Smooth muscle cell of the brain vasculature (primary cell): ENCODE measurements at regions not wholly inside any gene's neighbourhood (a gene's known extent, or its start where the extent isn't known, plus 50 kb on each side); places are given as distances from the start of the nearest gene placed in this dataset.

Experiments used
- DNase-seq: peaks from one replicate; pipeline ENCODE4 v3.0.0-alpha.2; 2012; ENCODE audit warnings: low read depth, low spot score

DNA sequence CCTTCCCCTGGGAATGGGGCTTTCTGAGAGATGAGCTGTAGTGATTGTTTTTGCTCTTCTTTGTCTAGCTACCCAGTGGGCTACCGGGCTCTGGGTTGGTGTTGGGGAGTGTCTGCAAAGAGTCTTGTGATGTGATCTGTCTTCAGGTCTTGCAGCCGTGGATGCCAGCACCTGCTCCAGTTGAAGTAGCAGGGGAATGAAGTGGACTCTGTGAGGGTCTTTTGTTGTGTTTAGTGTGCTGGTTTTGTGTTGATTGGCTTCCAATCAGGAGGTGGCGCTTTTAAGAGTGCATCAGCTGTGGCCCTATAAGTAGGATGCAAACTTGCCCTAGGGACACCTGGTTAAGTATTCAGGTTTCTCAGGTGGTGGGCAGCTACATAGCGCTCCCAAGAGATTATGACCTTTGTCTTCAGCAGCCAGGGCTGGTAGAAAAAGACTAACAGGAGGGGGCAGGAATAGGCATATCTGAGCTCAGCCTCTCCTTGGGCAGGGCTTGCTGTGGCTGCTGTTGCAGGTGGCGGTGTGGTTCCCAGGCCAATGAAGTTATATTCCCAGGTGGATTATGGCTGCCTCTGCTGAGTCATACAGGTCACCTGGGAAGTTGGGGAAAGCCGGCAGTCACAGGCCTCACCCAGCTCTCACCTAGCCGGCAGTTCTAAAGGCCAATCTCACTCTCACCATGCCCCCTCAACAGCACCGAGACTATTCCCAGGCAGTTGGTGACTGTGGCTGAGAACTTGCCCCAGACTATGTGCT is 315.7 kb upstream of the C11orf87 start:
- DNase-seq: no peak

DNA sequence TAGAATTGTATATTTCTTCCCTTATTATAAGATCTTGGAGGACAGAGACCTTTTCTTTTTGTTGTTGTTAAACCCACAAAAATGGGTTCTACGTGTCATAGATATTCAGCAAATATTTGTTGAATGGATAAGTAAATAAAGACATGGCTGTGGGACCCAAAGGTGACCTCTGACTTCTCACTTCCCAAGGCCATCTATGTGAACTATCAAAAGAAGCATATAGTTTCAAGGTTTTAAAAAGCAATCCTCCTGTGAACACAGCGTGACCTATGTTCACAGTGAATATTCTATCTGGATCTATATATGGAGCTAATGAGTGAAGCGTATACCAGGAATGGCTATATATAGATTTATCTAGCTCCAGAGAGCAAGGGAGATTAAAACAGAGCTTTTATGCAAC is 312.8 kb upstream of the C11orf87 start:
- DNase-seq: no peak

DNA sequence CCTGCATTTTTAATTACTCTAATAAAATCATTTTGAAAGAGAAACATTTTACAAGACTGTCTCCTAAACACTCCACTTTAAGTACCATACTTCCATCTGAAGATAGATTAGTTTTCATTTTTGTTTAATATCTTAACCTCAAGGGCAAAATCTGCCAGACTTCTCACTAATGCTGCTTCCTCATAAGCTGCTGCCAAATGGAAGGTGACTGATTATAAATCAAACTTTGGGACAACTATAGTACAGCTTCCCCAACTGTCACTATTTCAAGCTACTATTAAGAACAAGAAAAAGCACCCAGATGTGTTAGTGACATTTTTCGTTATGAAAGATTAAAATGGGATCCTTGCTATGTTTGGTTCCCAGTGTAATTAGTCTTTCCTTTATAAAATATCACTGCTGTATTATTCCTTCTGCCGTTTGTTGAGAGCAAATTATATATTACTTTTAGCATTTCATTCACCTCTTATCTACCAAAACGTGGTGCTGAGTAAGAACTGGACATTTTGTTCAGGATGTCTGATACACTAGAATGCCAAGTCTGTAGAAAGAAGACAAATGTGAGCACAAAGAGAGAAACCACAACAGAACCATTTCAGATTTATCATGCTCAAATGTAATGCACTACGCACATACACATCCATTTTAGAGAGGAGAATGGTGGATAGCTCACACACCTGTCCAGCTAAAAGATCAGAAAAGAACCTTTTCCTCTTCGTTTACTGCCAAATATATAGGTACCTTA is 312.2 kb upstream of the C11orf87 start:
- no peak for DNase-seq

DNA sequence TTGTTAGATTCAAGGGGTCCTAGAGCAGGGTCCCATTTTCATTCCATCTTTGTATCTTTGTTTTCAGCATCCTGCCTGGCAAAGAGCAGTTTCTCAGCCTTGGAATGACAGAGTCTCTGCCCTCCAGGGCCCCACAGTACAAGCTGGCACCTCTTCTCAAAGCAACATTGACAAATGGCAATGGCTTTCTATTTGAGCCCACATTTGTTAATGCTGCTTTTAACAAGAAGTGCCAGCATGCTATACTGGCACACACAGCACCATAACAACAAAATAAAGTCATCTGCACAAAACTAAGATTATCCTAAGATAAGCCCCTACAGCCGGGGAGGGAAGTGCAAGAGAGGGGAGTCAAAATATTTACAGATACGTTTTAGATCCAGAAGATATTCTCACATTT is 309.7 kb upstream of the C11orf87 start:
- DNase-seq: no peak

DNA sequence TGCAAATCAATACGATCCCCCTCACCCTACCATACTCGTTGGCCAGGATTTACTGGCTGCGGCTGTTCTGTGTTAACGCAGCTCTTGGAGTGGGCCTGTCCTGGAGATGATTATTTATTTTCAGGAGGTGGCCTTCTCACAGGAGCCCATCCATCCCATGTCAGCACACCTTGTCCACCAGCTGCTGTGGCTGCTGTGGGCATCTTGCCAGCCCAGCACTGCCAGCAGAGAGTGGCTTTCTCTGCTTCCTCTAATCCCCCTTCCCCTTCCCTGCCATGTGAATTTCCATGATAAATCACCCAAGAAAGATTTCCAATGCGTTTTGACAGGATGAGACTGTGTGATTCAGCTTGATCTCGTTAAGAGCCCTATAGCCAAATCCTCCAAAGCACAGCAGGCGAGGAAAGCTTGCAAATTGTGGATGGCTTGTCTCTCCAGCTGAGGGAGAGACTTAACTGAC is 309.1 kb upstream of the C11orf87 start:
- DNase-seq: no peak

DNA sequence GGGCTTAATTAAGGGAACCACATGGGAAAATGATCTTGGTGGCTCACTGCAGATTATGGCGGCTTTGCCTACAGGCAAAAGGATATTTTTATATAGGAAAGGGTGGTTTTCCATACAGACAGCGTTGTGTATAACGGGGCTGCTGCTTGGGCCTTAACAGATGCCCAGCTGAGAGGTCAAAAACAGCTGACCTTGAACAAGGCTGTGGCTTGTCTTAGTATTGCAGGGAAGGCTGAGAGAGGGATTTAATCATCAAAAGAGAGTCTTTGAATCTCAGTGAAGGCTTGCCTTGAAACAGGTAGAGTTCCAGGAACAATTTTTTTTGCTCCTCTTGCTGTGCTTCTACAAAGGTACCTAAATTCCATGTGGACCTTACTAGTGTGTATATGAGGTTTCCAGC is 301.6 kb upstream of the C11orf87 start:
- no peak for DNase-seq

DNA sequence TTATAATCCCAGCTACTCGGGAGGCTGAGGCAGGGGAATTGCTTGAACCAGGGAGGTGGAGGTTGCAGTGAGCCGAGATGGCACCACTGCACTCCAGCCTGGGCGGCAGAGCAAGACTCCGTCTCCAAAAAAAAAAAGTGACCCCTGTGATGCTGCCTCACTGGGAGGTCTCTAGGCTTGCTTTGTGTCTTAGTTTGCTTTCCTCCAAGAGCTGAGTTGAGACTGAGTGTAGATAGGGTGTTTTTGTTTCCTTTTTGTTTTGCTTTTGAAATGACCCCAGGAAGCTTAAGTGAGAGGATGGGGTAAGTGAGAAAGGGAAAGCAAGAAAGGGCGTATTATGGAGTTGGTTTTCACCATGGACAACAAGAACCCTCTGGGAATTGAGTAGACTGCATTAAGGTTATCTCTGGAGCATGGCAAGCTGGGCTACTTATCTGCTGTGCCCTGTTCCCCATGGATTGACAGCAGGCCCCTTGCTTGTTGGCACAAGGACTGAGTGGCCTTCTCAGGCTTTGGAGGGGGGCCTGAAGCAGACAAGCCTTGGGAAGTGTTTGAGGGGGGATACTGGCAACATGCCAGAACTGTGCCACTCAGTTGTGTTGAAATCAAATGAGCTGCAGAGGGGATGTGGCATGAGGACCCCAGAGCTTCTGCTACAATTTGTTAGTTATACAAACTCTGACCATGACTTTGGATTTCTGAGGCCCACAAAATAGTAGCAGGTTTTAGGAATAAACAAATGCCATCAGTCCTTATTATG is 300.6 kb upstream of the C11orf87 start:
- DNase-seq: no peak

DNA sequence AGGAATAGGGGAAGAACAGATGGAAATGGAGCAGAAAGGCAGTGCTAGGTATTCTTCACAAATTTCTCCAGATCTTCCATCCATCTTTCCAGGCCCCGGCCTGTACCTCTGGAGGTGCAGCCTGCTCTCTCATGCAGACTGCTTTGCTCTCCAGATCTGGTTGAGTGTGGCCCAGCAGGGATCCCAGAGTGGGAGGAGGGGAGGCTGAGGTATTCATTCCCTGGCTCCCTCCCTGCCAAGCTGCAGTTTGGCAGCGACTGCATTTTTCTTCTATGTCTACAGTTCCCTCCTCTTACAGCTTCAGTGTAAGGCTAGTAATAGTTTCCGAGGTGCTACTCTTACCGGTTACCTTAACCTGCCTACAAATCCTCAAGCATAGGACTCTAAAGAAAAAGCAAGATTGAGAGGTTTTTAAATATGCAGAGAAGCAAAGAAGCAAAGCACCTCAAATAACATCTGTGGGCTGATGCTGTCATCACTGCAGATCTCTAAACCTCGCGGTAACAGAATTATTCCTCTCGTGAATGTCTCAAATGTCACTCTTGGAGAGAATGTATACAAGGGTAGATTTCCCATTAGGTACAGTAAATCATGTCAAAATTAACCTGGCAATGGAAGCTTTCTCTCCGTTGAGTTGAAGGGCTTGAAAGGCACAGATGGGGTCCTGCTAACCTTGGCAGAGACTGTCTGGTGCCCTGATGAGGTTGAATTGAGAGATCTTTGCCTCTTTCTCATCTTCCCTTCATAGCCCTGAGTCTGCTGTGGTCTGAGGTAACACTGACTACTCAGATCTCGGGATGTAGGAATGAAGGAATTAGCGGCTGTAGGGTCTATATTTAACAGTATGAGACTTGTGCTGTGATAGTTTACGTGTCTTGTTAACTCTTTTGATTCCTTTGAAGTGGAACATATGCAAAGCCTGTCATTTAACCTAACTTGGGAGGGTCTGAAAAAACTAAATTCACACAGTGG is 297.9 kb upstream of the C11orf87 start:
- no peak for DNase-seq

DNA sequence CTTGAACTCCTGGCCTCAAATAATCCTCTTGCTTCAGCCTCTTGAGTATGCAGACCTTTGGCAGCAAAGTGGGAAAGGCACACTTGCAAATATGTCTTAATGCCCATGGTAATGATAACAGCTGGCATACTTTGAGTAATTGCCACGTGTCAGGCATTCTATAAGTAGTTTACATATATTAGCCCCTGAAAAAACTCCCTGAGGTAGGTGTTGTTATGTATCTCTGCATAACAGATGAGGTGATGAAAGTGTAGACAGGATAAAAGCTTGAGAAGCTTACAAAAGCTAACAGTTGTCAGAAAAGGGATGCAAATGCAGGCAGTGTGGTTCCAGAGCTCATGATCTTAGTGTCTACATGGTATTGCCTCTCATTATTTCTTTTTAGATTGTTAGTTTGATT is 291.1 kb upstream of the C11orf87 start:
- DNase-seq: no peak

DNA sequence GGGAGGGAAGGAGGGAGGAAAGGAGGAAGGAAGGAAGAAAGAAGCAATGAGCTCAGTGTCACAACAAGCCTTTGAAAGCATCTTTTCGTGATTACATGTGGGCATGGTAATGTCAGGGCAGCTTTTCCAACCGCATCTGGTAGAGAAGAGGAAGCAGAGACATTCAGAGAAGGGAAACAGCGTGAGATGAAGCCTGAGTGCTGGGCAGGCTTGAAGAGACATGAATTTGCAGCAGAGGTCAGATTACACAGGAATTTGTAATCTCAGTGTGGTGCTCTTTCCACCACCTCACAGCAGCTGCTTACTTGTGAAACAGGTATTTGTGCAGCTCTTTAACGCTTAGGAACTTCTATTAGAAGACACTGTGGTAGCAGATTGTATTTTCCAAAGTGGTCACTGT is 289.5 kb upstream of the C11orf87 start:
- DNase-seq: no peak

DNA sequence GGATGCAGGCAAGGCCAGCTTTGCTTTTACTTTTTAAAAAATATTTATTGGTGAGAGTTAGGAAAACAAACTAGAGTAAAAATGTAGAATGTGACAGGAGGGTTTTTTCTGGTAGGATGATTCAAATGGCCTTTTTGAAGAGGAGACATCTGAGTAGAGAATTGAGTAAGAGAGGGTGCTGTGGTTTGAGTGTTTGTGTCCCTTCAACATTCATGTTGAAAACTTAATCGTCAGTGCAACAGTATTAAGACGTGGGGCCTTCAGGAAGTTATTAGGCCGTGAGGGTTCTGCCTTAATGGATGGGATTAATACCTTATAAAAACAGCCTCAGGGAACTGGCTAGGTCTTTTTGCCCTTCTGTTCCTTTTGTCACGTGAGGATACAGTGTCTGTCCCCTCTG is 288.8 kb upstream of the C11orf87 start:
- no peak for DNase-seq

DNA sequence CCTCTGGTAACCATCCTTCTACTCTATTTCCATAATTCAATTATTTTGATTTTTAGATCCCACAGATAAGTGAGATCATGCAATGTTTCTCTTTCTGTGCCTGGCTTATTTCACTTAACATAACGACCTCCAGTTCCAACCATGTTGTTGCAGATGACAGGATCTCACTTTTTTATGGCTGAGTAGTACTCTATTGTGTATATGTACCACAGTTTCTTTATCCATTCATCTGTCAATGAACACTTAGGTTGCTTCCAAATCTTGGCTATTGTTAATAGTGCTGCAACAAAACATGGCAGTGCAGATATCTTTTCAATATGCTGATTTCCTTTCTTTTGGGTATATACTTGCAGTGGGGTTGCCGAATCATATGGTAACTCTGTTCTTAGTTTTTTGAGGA is 286.4 kb upstream of the C11orf87 start:
- DNase-seq: no peak

DNA sequence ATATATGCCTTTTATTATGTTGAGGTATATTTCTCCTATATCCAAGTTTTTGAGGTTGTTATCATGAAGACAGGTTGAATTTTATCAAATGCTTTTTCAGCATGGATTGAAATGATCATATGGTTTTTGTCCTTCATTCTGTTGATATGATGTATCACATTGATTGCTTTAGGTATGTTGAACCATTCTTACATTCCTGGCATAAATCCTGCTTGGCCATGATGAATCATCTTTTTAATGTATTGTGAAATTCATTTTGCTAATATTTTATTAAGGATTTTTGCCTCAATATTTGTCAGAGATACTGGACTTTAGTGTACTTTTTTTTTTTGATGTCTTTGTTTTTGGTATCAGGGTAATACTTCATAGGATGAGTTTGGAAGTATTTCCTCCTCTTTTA is 283.8 kb upstream of the C11orf87 start:
- DNase-seq: no peak

DNA sequence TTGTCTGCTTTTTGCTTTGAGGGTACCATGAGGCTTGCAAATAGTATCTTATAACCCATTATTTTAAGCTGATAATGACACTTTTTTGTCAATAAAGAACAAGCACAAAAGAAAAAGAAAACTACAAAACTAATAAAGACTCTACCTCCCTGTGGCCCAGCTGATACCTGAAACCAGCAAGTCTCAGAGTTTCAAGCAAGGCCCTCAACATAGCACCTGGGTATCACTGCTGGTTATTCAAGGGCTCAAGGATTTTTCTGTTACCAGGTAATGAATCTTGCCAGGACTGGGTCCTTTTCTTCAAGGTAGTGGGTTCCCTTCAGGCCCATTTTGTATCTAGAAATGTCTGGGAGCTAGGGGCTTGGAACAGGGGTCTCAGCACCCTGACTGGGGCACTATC is 281.6 kb upstream of the C11orf87 start:
- DNase-seq: no peak

DNA sequence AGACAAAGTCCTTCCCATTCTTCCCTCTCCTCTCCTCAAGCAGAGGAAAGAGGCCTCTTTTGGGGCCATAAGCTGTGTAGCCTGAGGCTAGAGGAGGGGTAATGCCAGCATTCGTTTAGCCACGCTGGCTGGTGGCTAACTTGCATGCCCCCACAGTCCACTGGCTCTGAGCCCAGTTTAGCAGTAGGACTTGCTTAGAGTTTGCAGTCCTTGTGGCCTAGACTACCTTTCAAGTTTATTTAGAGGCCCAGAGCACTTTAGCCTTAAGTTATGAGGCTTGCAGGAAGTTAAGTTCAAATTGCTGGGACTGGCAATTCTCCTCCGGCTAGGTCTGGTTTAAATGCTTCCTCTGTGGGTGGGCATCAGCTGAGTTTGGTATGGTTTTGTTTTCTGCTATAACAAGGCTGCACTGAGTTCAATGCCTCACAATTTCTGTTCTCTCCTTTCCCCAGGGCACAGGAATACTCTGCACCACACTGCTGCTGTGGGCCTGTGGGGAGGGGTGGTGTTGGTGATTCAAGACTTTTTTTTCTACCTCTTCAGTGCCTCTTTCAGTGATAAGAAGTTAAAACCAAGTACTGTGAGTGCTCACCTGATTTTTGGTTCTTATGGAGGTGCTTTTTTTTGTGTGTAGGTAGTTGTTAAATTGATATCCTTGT is 281.0 kb upstream of the C11orf87 start:
- DNase-seq: no peak

DNA sequence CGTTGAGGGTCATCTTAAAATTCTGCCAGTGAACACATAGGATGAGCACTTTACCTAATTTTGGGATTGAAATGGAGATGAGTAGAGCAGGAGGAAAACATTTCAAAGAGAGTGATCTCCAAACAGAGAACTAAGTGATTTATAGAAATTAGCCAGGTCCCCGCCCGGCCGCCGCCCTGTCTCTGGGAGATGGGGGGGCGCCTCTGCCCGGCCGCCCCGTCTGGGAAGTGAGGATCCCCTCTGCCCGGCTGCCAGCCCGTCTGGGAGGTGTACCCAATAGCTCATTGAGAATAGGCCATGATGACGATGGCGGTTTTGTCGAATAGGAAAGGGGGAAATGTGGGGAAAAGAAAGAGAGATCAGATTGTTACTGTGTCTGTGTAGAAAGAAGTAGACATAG is 276.7 kb upstream of the C11orf87 start:
- no peak for DNase-seq

DNA sequence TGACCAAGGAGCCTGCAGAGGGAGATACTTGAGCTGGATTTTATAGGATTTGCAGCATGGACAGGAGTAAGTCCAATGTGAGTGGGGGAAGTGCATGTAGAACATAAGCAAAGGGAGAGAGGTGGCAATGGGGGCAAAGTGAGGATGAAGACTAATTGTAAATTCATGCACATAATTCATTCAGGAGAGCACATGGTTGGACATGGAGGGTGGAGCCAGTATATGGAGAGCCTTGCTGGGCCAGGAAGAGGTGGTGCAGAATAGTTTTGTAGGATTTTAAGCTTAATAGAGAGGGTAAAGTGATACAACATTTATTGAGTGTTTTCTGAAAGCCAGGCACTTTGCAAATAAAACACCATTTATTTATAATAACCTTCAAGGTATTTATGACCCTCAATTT is 274.3 kb upstream of the C11orf87 start:
- DNase-seq: no peak

DNA sequence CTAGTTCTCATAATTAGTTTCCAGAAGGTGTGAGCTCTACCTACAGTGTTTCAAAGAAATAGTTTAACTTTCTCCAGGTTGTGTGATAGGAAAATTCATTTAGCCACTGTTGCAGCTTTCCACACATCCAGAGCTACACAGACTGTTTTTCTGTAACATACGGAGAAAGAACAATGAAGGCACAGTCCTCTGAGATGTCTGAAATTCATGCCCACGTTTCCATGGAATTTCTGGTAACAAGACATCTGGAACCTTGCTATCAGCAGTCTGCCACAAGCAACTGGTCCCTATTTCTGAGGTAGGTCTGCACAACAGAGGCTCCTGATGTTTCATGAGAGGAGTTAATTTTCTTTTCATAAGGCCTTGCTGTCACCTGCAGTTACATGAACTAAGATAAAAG is 273.3 kb upstream of the C11orf87 start:
- DNase-seq: no peak

DNA sequence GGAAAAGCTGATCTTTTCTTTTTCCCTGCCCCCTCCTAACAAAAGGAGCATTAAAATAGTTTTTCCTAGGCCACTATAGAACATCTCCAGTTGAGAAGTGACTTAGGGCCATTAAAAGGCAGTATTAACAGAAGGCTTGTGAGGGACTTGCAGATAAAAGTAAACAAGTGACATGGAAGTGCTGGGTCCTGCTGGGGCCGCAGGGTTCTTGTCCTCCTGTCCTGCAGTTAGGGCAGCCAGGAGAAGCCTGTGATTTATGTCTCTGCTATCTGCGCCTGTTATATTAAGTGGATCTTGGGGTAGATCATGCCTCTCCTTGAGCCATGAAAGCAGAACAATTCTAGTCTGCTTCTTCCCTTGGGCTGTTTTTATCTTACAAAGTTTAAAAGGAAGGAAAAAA is 271.4 kb upstream of the C11orf87 start:
- DNase-seq: no peak

DNA sequence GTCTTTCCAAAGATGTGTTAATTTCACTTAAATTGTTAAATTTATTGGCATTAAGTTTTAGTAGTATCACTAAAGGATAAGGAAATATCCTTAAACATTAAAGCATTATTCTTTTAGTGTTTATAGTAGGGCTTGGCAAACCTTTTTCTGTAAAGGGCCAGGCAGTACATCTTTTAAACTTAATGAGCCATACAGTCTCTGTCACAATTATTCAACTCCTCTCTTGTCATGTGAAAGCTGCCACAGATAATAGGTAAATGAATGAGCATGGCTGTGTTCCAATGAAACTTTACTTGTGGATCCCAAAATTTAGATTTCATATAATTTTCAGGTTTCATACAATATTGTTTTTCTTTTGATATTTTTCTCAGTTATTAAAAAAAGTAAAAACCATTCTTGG is 268.2 kb upstream of the C11orf87 start:
- no peak for DNase-seq

DNA sequence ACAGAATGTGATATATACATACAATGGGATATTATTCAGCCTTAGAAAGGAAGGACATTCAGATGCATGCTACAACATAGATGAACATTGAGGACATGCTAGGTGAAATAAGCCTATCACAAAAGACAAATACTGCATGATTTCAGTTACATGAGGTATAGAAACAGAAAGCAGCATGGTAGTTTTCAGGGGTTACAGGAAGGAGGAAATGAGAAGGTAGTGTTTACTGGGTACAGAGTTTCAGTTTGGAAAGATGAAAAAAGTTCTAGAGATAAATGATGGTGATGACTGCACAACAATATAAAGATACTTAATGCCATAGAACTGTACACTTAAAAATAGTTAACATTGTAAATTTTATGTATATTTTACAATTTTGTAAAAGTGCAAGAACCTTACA is 266.7 kb upstream of the C11orf87 start:
- DNase-seq: no peak
